NCI-H1694 (cell line): ENCODE measurements at regions not wholly inside any gene's neighbourhood (a gene's known extent, or its start where the extent isn't known, plus 50 kb on each side); places are given as distances from the start of the nearest gene placed in this dataset.
"Not testable (repeated sequence)": the region's sequence is repeated elsewhere in the genome, so short reads cannot be mapped to it uniquely, and the experiment has no call there.

Experiments used
- DNase-seq: peaks from one replicate; lab custom pipeline; 2025; lab: John Stamatoyannopoulos, UW

DNA sequence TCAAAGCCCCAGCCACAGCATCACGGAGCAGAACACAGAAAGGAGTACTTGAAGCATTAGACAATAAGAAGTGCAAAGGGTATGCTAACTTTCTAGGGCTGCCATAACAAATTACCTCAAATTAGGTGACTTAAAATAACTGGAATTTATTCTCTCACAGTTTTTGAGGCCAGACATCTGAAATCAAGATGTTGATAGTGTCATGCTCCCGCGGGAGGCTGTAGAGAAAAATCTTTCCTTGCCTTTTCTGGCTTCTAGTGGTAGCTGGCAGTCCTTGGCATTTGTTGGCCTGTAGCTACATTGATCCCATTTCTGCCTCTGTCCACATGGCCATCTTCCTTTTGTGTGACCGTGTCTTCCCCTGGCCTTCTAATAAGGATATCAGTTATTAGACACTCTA lies 51.9 kb upstream of the SPDL1 start:
- no peak for DNase-seq

DNA sequence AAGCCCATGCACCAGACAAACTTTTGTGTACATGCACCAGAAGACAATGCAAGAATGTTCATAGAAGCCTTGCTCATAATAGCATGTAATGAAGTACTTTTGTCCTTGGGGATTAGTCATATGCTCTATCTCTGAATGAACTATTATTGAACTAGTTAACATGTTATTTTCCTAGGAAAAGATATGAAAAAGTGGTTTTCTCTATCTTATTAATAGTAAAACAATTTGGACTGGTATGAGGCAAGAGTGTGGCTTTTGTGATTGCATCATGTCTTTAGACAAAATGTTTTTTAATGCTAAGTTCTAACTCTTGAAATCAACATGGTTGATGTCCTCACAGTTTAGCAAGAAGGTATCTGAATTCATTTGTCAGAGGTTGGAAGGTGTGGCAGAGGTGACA lies 55.7 kb upstream of the SPDL1 start:
- no peak for DNase-seq

DNA sequence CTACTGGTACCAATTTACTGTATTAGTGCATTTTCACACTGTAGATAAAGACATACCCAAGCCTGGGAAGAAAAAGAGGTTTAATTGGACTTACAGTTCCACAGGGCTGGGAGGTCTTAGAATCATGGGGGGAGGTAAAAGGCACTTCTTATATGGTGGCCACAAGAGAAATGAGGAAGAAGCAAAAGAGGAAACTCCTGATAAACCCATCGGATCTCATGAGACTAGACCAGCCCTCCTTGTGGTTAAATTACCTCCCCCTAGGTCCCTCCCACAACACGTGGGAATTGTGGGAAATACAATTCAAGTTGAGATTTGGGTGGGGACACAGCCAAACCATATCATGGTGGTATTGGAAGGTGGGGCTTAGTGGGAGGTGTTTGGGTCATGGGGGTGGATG lies 56.5 kb upstream of the SPDL1 start:
- DNase-seq = no peak

DNA sequence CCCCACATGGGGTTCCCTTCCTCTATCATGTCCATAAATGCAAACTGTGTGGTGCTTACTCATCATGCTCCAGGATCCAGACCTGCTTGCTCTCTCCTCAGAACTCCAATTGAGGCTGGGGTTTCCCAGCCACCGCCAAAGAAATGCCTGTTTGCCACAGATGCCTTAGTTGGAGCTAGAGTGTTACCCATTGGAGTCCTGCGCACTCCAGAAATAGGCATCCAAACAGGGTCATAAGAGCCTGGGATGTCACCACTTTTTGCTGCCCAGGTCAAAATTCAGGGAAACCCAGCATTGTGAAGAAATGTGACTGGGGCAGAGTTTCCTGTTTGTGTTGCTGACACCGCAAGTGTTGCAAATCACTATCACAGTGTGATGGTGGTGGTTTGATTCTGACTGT lies 60.7 kb upstream of the SPDL1 start:
- no peak for DNase-seq

DNA sequence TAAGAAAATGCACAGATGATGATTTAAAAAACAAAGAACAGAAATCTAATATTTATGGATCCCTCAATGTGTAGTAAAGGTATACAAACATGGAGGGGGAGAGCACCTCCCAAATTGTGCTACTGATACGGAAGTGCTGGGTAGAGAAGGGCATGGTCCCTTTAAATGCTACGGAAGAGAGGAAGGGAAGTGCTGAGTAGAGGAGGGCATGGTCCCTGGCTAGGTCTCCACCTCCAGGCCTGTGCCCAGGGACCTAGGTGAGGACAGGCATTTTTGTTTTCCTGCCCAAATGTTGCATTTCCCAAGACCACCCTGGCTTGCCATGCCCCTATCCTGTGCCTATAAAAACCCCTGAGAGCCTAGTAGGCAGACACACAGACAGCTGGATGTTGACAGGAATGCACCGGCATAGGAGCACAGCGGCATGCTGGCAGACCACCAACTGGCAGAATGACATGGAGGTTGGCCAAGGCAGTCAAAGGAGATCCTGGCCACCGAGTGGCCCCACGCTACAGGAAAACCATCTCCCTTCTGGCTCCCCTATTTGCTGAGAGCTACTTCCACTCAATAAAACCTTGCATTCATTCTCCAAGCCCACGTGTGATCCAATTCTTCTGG lies 62.1 kb upstream of the SPDL1 start:
- peak; percentile 30 for DNase-seq

DNA sequence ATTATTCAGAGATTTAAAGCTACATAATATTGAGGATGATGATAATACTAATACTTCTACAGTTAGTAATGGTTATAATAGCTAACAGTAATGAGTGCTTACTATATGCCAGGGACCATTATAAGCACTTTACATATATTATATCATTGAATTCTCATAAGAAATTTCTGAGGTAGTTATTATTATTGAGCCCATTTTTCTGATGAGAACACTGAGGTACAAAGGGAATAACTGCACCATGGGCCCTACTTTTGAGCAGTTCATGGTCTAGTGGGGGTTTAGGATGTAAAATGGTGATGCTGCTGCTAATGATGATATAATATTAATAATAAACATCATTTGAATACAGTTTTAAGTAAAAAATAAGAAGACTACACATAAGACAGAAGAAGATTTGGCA lies 64.2 kb upstream of the SPDL1 start:
- DNase-seq = no peak

DNA sequence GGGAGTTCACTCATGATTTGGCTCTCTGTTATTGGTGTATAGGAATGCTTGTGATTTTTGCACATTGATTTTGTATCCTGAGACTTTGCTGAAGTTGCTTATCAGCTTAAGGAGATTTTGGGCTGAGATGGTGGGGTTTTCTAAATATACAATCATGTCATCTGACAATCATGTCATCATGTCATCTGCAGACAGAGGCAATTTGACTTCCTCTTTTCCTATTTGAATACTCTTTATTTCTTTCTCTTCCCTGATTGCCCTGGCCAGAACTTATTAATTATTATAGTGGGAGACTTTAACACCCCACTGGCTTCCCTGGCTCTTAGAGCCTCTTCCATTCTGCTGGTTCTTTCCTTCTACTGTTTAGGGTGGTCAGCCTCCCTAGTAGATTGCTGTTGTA lies 64.8 kb upstream of the SPDL1 start:
- DNase-seq = not testable (repeated sequence)

DNA sequence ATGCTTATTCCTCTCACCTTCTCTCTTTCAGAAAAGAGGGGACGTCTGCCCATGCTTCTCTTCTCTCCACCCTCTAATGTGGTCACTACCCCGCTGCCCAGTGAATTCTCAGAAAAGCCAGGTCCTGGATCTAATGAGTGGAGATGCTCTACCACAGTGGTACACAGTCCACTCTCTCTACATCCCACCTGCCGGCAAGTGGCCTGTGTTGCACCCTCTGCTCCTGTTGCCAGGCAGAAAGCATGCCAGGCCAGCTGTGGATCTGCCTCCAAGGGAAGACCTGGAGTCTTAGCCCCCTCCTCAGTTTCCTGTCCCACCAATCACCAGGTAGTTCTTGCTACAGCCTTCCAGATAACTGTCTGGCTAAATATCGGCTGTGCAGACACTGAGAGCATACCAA lies 71.2 kb upstream of the SPDL1 start:
- DNase-seq = no peak

DNA sequence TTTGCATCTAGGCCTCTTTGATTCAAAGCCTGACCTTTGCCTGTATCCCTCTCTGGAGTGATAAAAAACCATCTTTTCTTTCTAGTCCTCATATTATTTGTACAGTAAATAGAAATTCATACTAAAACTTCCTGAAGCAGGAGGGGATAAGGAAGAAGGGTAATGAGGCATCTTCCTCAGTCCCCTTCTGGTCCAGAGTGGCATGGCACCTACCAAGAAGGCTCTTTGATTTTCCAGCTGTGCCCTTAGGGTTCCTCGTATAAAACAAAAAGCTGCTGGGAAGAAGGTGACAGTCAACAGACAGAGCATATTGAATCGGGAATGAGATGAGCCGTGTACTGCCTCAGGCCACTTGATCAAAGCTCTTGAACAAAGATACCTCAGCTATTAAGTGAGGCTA lies 71.9 kb upstream of the SPDL1 start:
- no peak for DNase-seq

DNA sequence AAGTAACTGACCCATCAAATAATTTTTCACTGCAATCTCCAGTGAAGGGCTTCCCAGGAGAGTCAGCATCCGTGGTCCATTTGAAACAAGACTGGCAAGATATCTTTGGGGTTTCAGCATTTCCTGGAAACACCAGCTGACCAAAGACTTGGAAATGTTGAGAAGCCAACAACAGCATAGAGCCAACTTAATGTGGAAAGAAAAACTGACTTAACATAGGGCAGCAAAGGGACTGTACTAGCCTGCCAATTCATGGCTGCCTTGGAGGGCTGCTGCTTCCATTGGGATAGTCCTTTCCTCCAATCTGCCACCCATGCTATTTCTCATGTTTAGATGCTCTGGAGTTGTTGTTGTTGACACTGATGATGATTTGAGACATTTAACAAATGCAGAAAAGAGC lies 76.5 kb upstream of the SPDL1 start:
- DNase-seq = no peak

DNA sequence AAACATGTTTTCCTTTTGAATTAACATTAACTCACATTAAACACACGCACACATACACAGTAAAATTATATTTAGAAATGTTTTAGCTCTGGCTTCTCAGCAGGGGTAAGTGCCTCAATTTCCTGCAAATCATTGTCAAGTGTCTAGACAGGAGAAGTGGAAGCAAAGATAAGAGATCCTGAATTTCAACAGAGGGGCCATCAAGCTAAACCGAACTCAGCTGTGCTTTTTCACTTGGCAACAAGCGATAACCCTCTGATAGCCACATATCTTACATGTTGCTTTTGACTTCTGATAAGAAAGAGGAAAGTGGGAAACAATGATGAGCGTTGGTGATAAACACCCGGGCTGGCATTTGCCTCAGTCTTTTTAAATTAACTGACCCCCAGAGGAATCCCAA lies 79.7 kb upstream of the SPDL1 start:
- no peak for DNase-seq

DNA sequence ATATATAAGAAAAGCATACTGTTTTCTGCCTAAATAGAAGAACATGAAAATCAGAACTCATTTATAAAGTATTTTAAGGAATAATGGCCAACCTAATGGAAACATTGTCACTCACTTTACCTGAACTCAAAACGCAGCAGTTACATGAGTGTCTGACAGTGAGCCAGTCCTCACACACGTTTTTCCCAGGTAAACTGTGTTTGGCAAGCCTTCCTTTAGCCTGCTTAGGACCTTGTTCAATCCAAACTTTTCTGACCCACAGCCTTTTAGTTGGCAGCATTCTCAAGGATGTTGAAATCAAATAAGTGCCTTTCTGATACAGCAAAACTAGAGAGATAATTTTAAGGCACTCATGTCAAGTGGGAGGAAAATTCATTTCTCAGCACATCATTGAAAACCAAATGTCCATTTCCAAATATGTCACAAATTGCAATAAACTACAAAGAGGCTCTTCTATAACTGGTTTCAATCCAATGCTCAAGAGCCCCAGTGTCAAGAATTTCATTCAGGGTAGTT lies 83.5 kb upstream of the SPDL1 start:
- no peak for DNase-seq

DNA sequence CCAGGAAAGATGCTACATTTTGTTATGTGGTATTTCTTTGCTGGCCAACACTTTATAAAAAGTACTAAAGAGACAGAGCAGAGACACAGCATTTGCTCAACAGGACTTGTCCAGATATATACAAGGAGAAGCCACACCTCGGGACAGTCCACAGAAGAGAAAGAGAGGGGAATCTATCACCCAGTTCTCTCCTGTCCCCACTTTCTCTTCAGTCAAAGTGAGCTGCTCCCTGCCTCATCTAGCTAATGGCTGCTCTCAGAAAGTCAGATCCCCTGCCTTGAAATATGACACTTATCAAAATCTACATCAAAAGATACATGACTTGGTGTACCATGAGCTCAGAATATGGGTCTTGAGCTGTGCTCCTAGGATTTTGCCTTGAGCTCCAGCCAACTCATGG lies 86.7 kb upstream of the SPDL1 start:
- no peak for DNase-seq

DNA sequence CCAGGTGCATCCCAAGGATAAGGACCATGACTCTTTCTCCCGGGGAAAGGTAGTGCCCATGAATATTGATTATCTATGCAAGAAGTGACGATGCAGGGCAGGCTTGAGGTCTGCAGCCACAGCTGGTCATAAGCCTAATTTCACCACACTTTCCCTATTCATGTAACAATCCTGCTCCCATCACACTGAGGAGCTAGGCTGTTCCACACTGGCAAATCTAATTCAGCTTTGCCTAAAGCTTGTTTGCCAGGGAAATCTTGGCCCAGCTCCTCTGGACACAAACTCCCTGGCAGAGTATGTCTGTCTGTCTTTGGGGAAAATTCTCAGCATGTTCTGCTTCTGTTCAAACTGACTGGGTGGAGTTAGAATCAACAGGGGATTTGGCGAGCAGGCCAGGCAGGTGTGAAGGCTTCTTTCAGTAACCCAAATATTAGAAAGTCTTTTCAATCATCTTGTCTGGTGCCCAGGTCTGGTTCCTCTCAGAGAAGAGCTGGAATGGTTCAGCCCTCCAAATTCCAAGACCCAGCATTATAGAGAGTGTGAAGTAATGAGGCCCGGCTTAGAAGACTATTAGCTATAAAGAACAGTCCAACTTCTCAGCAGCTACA lies 88.5 kb upstream of the SPDL1 start:
- no peak for DNase-seq

DNA sequence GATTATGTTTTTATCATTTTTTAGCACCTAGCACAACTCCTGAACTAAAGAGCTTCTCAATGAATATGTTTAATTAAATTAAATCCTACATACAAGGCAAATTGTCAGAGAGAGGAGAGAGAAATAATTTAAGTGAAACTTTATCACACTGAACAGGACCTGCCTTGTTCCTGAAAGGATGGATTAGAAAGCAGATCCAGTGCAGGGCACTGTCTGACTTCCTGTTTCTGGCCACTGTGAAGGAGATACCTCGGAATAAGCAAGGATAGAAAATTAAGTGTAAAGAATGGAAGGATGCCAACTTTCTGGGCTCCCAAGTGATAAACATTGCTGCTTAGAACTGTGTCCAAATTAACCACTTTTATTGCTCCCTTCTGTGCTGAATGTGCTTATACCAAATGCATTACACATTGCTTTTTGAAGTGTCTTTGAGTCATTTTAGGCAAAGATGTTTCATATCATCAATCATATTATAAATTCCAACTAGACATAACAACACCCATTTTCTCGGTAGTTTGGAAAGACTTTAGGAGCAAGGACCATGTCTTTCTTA lies 89.1 kb upstream of the SPDL1 start:
- DNase-seq = no peak

DNA sequence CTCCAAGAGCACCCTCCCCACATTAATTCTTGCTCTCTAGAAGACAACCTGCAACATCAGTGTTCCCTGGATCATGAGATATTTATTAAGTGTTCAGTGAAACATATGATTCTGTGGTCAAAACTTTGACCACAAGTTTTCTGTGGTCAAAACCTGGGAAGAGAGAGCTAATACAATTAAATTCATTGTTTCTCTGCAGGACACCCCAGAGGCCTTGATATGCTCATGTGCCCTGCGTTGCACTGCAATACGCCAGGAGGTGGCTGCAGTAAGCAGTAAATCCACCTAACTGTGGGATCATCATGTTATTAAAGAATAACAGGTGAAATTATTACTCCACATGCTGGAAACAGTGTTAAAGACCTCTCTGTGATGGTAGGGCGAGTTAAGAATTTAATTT lies 109.3 kb upstream of the SPDL1 start:
- no peak for DNase-seq

DNA sequence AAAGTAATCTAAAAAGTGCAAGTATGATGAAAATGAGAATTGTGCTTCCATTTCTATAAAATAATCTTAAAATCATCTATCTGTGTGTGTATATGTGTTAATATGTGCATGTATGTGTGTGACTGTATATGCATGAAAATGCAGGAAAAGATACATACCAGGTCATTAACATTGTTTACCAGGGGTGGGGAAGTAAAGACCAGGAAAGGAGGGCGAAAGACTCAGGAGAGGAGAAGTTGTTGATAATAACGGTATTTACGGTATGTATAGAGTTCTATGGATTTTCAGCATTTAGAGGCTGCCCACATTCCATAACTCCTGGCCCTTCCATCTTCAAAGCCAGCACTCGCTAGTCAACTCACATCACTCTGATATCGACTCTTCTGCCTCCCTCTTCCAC lies 111.0 kb upstream of the SPDL1 start:
- no peak for DNase-seq

DNA sequence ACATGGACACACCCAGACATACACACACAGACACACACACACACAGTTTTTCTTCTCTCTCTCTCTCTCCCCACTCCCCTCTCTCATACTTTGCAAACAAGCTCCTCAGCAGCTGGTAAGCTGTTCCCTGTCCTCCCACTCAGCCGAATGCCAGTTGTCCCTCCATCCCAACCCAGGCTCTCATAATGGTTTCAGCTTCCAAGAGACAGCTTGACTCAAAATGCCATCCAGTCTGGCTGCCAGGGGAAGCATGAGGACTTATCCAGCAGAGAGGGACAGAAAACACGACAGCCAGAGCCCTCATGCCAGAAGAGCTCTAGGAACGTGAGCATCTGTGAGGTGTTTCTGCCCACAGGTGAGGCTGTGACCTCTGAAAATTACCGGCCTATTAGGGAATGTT lies 112.6 kb upstream of the SPDL1 start:
- DNase-seq = no peak

DNA sequence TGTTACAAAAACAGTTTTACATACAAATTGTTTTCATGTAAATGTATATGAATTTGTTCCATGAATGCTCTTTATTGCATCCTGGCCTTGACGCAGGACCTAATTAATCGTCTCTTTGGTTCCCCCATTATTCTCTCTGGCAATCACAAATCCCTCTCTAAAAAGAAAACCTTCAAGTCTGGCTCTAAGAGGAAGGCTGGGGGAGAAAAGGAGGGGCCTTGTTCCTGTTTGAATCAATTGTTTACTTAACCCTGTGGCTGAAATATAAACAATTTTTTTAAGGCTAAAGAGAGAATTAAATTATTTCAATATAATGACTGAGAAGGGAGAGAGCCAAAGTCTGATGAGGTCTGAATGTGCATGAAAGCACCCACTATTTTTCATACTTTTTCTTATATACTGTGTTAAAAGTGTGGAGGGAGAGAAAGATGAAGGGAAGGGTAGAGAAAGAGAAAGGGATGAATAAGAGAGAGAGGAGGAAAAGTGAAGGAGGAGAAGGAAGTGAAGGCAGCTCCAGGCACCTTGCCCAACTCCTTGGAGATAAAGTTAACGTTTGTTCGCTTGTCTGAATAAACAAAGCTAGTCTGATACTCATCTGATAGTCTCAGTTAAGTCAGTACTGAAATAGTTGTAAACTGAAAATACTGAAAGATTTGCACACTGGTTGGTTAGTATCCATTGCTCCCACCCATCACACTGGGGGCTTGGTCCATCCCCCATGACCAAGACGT lies 116.4 kb upstream of the SPDL1 start:
- DNase-seq = no peak

DNA sequence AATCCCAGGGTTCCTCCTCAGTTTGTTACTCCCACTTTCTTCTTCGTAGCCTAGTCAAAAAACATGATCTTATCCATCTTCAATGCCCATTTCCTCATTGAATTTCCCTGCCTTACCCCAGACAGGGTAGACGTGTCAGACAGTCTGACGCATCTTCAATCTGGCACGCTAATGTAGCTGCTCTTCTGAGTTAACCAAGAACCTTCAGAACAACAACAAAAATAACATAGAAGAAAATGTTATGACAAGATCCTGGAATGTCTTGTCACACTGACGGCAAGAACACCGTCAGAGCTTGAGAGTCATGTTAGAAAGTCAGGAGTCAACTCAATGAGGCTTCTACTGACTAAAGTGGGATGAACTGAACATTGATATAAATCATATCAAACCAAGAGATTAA lies 122.7 kb upstream of the SPDL1 start:
- no peak for DNase-seq

DNA sequence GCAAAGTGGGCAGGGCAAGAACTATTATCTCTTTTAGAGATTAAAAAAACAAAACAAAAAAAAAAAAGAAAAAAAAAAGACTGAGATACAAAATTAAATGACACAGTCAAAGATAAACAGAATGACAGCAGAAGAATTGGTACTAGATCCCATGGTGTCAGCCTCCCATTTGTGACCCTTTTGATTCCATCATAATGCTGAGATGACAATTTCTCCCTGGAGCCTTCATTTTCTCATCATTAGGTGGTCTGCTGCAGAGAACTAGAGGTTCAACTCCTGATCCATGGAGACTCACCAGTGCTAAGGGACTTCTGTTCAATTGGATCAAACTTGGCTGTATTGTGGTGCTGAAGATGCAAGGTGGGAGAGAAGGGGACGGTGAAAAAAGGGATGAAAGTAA lies 123.5 kb upstream of the SPDL1 start:
- DNase-seq = no peak

DNA sequence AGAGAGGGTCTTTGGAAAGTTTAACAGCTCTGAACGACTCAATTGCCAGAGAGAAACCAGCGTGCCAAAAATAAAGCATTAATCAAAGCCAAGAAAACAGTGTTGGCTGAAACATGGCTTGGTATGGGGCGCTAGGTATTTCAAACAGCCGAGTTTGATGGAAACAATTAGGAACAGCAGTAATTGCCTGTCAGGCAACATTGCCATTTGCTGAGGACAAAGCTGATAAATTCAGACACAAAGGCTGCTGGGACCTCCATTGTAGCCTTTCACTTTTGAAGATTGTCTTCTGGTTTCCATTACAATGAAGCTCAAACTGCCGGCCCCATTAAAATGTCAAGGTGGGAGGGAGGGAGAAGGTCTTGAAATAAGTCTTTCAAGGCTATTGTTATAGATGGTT lies 125.4 kb upstream of the SPDL1 start:
- no peak for DNase-seq

DNA sequence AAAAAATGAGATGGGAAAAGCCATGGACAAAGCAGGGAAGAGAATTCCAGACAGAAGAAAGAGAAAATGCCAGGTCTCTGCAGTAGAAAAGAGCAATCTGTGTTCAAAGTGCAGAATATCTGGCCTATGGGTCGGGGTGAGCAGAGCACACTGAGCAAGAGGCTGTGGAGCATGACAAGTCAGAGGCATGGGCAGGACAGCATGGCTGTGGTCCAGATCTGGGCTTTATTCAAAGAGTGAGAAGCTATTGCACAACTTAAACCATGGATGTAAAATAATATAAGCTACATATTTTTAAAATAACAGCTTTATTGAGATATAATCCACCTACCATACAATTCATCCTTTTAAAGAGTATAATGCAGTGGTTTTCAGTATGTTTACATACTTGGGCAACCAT lies 133.1 kb upstream of the SPDL1 start:
- no peak for DNase-seq
